Right lobe of liver (tissue), 4 donors: ENCODE measurements at regions not wholly inside any gene's neighbourhood (a gene's known extent, or its start where the extent isn't known, plus 50 kb on each side); places are given as distances from the start of the nearest gene placed in this dataset.

Experiments used
- CTCF ChIP-seq, 4 donors: fragments of 200-600 bp in 3 of 4; fragments of 450-650 bp in 1 of 4; IDR thresholded peaks; one replicate each; pipeline versions ENCODE4 v1.5.1 to v1.8.0; 2016 to 2022; ENCODE audit warnings: antibody characterized with exemption in 4 of 4, mild to moderate bottlenecking in 2 of 4
- POLR2A ChIP-seq: fragments of 450-650 bp; IDR thresholded peaks from one replicate; pipeline ENCODE4 v1.6.1; 2017; ENCODE audit warnings: antibody characterized with exemption, mild to moderate bottlenecking
- donor health status: DM: no; HTN: no; CAD: no.
- donor health status: DM: no; HTN: no; CAD: no.
- donor health status: DM: no; HTN: yes; CAD: no.

- no peak for TF ChIP-seq POLR2A
- no peak for TF ChIP-seq CTCF (IDR thresholded peaks at IDR 0.05)
These were observed 409.9 kb downstream of the TMEM135 start for GRCh38 chr11:87447606-87448005.
